K562 (cell line): ENCODE measurements at regions not wholly inside any gene's neighbourhood (a gene's known extent, or its start where the extent isn't known, plus 50 kb on each side); places are given as distances from the start of the nearest gene placed in this dataset.

Experiments used
- ATAC-seq: fragments of 200-7000 bp; cut with Tn5 transposase; 3 replicates; pipeline ENCODE4 v1.9.1; 2020; ENCODE audit warnings: moderate library complexity
- BruUV-seq: library from RNA; stranded (reverse); fragments of 400-500 nt; replicated peaks from 2 replicates; lab custom pipeline; 2021; lab: Mats Ljungman, UMichigan
- CTCF ChIA-PET: fragments of 300-600 bp; formaldehyde crosslinking; extraction: SDS; loops from one replicate; lab custom pipeline; 2021; ENCODE audit warnings: low intra/inter-chr PET ratio; lab: Yijun Ruan, JAX
- POLR2A ChIA-PET: fragments of 300-600, 350-650 bp; sonication (Branson Sonifier 250); formaldehyde crosslinking; extraction: SDS; loops from one replicate; lab custom pipeline; 2021; ENCODE audit warnings: antibody characterized with exemption, inconsistent platforms; lab: Yijun Ruan, JAX
- DNase-seq, 4 experiments: peaks; one replicate each; pipeline versions ENCODE4 v3.0.0 to v3.0.0-alpha.2; 2011 to 2018; ENCODE audit warnings: low spot score in 3 of 4, mixed read lengths in 3 of 4; ENCODE audit errors: extremely low read depth in 1 of 4
- FAIRE-seq: peaks from 2 replicates; lab custom pipeline; 2011; peaks lifted over from hg19 to GRCh38; lab: Jason Lieb, UNC
- H2AFZ ChIP-seq: 2 replicates; pipeline ENCODE4 v1.6.0; 2011; ENCODE audit warnings: low read depth, low read length, control low read depth, inconsistent platforms
- H3K27ac ChIP-seq: fragments of 200-600 bp; 3 replicates; pipeline ENCODE4 v1.8.0; 2011; ENCODE audit warnings: low read depth, mild to moderate bottlenecking, control low read depth, inconsistent platforms, low read length, moderate library complexity, mixed read lengths; ENCODE audit errors: extremely low read depth
- H3K27me3 ChIP-seq, 2 experiments: fragments of 300-600 bp in 1 of 2; 2 replicates in 1 of 2; 3 replicates in 1 of 2; pipeline versions ENCODE4 v1.6.0 to v1.8.0; 2011; ENCODE audit warnings: inconsistent platforms in 2 of 2, low read length in 2 of 2, mild to moderate bottlenecking in 1 of 2, mixed read lengths in 1 of 2, moderate library complexity in 1 of 2; ENCODE audit not compliant: control insufficient read depth in 2 of 2, insufficient read depth in 2 of 2
- H3K36me3 ChIP-seq: fragments of 300-600 bp; 3 replicates; pipeline ENCODE4 v1.8.0; 2011; ENCODE audit warnings: mild to moderate bottlenecking, low read length, inconsistent platforms; ENCODE audit not compliant: control insufficient read depth, insufficient read depth
- H3K4me1 ChIP-seq, 2 experiments: fragments of 200-600 bp in 1 of 2; replicated peaks in 1 of 2; 2 replicates in 1 of 2; 3 replicates in 1 of 2; pipeline versions ENCODE4 v1.5.1 to v1.8.0; 2011; ENCODE audit warnings: inconsistent platforms in 2 of 2, low read length in 2 of 2, mild to moderate bottlenecking in 1 of 2, mixed read lengths in 1 of 2, moderate library complexity in 1 of 2; ENCODE audit not compliant: control insufficient read depth in 2 of 2, insufficient read depth in 2 of 2
- H3K4me2 ChIP-seq: 2 replicates; pipeline ENCODE4 v1.6.1; 2011; ENCODE audit warnings: low read length, control low read depth, inconsistent platforms, mixed read lengths; ENCODE audit not compliant: insufficient read depth
- H3K4me3 ChIP-seq: fragments of 200-600 bp; sonication (generic), shearing (Covaris generic); 2 replicates; pipeline ENCODE4 v1.5.1; 2016; ENCODE audit warnings: control low read depth, inconsistent platforms
- H3K79me2 ChIP-seq: fragments of 200-600 bp; 3 replicates; pipeline ENCODE4 v1.8.0; 2011; ENCODE audit warnings: low read length, inconsistent platforms; ENCODE audit not compliant: control insufficient read depth, insufficient read depth
- H3K9ac ChIP-seq, 2 experiments: 2 replicates each; pipeline versions ENCODE4 v1.6.0 to v1.6.1; 2011; ENCODE audit warnings: low read depth in 2 of 2, low read length in 2 of 2, control low read depth in 1 of 2, inconsistent platforms in 1 of 2, mild to moderate bottlenecking in 1 of 2, mixed read lengths in 1 of 2; ENCODE audit not compliant: insufficient read depth in 1 of 2
- H3K9me1 ChIP-seq: one replicate; pipeline ENCODE4 v1.6.0; 2011; ENCODE audit warnings: inconsistent platforms, mild to moderate bottlenecking, low read length, moderate library complexity; ENCODE audit not compliant: control insufficient read depth, insufficient read depth
- H3K9me3 ChIP-seq: replicated peaks from 2 replicates; pipeline ENCODE4 v1.5.1; 2011; ENCODE audit warnings: low read depth, low read length, inconsistent platforms; ENCODE audit not compliant: control insufficient read depth, insufficient read depth
- H4K20me1 ChIP-seq: replicated peaks from 2 replicates; pipeline ENCODE4 v1.6.1; 2011; ENCODE audit warnings: low read length, inconsistent platforms, mixed read lengths; ENCODE audit not compliant: control insufficient read depth, insufficient read depth
- KLF13 ChIP-seq: fragments of 450-650 bp; IDR thresholded peaks from 2 replicates; pipeline ENCODE4 v1.6.1; 2016; ENCODE audit warnings: missing genetic modification characterization, low read depth, mild to moderate bottlenecking, missing compliant biosample characterization, moderate library complexity, borderline replicate concordance
- NFXL1 ChIP-seq: fragments of 450-650 bp; formaldehyde crosslinking; IDR thresholded peaks from 2 replicates; pipeline ENCODE4 v1.4.0; 2021; ENCODE audit warnings: mild to moderate bottlenecking
- POLR3G ChIP-seq: IDR thresholded peaks from 2 replicates; pipeline ENCODE4 v1.6.1; 2011; ENCODE audit not compliant: insufficient read length, insufficient replicate concordance; ENCODE audit errors: extremely low read depth
- TFAM ChIP-seq: fragments of 250-450 bp; sonication (Bioruptor Pico); conservative IDR thresholded peaks from 2 replicates; pipeline ENCODE4 v1.5.0; 2021; ENCODE audit warnings: mild to moderate bottlenecking, moderate library complexity
- ZBED1 ChIP-seq: IDR thresholded peaks from 2 replicates; pipeline ENCODE4 v1.6.1; 2014
- ZNF76 ChIP-seq: fragments of 250-450 bp; sonication (Bioruptor Pico); IDR thresholded peaks from 2 replicates; pipeline ENCODE4 v1.4.0; 2020; ENCODE audit warnings: mild to moderate bottlenecking, moderate library complexity, borderline replicate concordance
- WGBS: fragments of 100-300 bp; shearing (Covaris generic); methylation state at CpG from one replicate; pipeline ENCODE4 v1.1.6; 2016; ENCODE audit warnings: low coverage, mixed read lengths; ENCODE audit not compliant: insufficient coverage; ENCODE audit errors: missing lambda C conversion rate; 5-methylcytosine and 5-hydroxymethylcytosine counted together
- in situ Hi-C: fragments of 300-500 bp; cut with MboI; formaldehyde crosslinking; loops from 4 replicates; pipeline ENCODE4 v1.15.0; 2018; ENCODE audit warnings: inconsistent platforms, mixed read lengths
- intact Hi-C: fragments of 100-400 bp; cut with micrococcal nuclease; formaldehyde crosslinking; loops from 2 replicates; pipeline ENCODE4 v1.14.2; 2022

DNA sequence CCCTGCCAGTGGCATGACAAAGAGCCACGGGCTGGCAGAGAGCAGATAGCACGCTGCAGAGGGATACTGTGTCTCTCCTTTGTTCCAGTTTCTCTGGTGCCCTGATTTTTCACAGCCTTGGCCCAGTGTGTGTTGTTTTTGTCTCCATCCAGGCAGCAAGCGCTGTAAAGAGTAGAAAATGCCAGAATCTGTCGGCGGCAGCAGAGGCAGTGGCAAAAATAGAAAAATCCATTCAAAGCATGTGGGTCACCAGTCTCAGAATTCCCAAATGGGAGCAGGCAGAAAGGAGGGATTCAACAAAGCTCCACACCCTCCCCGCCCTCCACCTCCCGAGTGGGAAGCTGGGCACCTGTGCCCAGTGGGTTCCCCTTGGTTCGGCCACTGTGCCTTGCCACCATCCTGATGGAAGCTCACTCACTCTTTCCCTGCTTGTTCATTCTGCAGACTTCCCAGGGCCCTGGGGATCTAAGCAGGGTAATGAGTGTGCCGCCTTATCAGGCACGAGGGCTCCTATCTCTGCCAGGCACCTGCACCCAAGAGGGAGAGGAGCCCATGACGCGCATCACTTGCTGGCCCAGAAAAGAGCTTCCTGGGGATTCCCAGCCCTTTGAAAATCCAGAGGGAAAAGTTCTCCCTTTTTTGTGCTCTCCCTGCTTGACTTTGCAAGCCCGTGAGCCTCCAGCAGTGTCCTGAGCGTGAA is 416.9 kb downstream of the IRS2 start:
- Histone ChIP-seq H3K36me3 (no peaks in the 10 kb centered on the region), H3K4me2 (no peak overlapping the region), H2AFZ (no peak overlapping the region), H3K4me1 (no peaks in the 10 kb centered on the region), H3K9ac (no peak overlapping the region), H3K27ac (no peak overlapping the region), H3K9me3 (no peaks in the 10 kb centered on the region), H3K9me1 (no peaks in the 10 kb centered on the region), H3K79me2 (no peaks in the 10 kb centered on the region), H3K4me3 (no peak overlapping the region), H4K20me1 (no peaks in the 10 kb centered on the region), H3K27me3 (peaks cover 0 to 17% of the 10 kb centered on the region in 2 experiments; a peak in 2 of 5 replicates)
- WGBS = 0% methylated on average over 7 of the region's 14 CpGs
- FAIRE-seq = no peak
- ATAC-seq = no peak
- ChIA-PET POLR2A (interaction anchor here (0.6 kb wide), 1 partner anchor 1009 kb away, joined by 3 read pairs; no protein-coding TSS in a partner anchor), CTCF (interaction anchor here (0.6 kb wide), 1 partner anchor 384 kb away, joined by 3 read pairs; no protein-coding TSS in a partner anchor)
- BruUV-seq = no TSS peak
- intact Hi-C loops (no loop called here), in situ Hi-C loops (no loop called here)
- no peak for DNase-seq
- TF ChIP-seq TFAM = no peak

DNA sequence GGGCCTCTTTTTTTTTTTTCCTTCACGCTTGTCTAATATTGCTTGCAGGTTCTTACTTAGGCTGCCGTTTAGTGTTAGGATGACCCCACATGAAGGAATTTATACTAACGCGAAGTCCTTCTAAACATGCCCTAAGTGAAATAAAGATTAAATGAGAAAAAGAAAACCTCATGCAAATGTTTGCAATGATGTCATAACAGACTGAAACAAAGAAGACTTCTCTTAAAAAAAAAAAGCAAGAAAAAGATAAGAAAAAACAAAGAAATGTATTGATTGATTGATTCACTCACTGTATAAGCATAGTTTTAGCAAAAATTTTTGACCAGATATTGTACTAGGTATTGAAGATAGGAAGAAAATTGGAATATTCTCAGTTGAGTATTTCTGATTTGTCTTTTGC is 418.2 kb downstream of the IRS2 start:
- in situ Hi-C loops = no loop called here
- H3K9ac ChIP-seq = no peak overlapping the region
- no peak overlapping the region for H3K4me2 ChIP-seq
- H3K36me3 ChIP-seq = no peaks in the 10 kb centered on the region
- DNase-seq (no peak), ATAC-seq (no peak), FAIRE-seq (no peak)
- intact Hi-C loops = no loop called here
- no peaks in the 10 kb centered on the region for H3K4me1 ChIP-seq
- ChIA-PET POLR2A (no interaction called here), CTCF (no interaction called here)
- WGBS = 0% methylated on average over 4 of the region's 4 CpGs
- H3K4me3 ChIP-seq = no peak overlapping the region
- TF ChIP-seq NFXL1 (no peak), POLR3G (no peak), KLF13 (no peak), ZBED1 (no peak), ZNF76 (CRISPR knock-in tag) (no peak)
- no TSS peak for BruUV-seq
- H3K9me3 ChIP-seq = no peaks in the 10 kb centered on the region
- peaks cover 0 to 10% of the 10 kb centered on the region in 2 experiments; a peak in 1 of 5 replicates for H3K27me3 ChIP-seq
- H3K79me2 ChIP-seq = no peaks in the 10 kb centered on the region
- no peak overlapping the region for H3K27ac ChIP-seq
- H2AFZ ChIP-seq = no peak overlapping the region
- H3K9me1 ChIP-seq = no peaks in the 10 kb centered on the region
- H4K20me1 ChIP-seq = no peaks in the 10 kb centered on the region
